Fibroblast of lung (primary cell): ENCODE measurements at regions not wholly inside any gene's neighbourhood (a gene's known extent, or its start where the extent isn't known, plus 50 kb on each side); places are given as distances from the start of the nearest gene placed in this dataset.

ENCODE experiments used
- DNase-seq, 2 donors: peaks; one replicate each; pipeline versions ENCODE4 v3.0.0 to v3.0.0-alpha.2; 2010; ENCODE audit warnings: low read depth in 2 of 2
- H2AFZ ChIP-seq: 2 replicates; pipeline ENCODE4 v1.5.1; 2012; ENCODE audit warnings: low read length, control low read depth, inconsistent platforms
- H3K27ac ChIP-seq: 2 replicates; pipeline ENCODE4 v1.5.1; 2011; ENCODE audit warnings: low read length, control low read depth; ENCODE audit not compliant: insufficient read depth
- H3K27me3 ChIP-seq: 2 replicates; pipeline ENCODE4 v1.5.1; 2011; ENCODE audit warnings: mild to moderate bottlenecking, low read length; ENCODE audit not compliant: control insufficient read depth, insufficient read depth
- H3K36me3 ChIP-seq: 2 replicates; pipeline ENCODE4 v1.5.1; 2011; ENCODE audit warnings: low read length; ENCODE audit not compliant: control insufficient read depth, insufficient read depth
- H3K4me1 ChIP-seq: 2 replicates; pipeline ENCODE4 v1.5.1; 2011; ENCODE audit warnings: low read length; ENCODE audit not compliant: control insufficient read depth, insufficient read depth; ENCODE audit errors: extremely low read depth
- H3K4me2 ChIP-seq: 2 replicates; pipeline ENCODE4 v1.5.1; 2011; ENCODE audit warnings: low read length, control low read depth; ENCODE audit not compliant: insufficient read depth; ENCODE audit errors: extremely low read depth
- H3K4me3 ChIP-seq, 4 experiments: fragments of 200-600 bp in 1 of 4; sonication (generic) in 1 of 4; replicated peaks in 1 of 4; 2 replicates each; pipeline ENCODE4 v1.5.1; 2011 to 2016; ENCODE audit warnings: low read length in 4 of 4, low read depth in 3 of 4, mild to moderate bottlenecking in 3 of 4, control low read depth in 2 of 4, inconsistent platforms in 1 of 4, mixed read lengths in 1 of 4; ENCODE audit not compliant: insufficient read depth in 1 of 4; ENCODE audit errors: control extremely low read depth in 1 of 4
- H3K79me2 ChIP-seq: 2 replicates; pipeline ENCODE4 v1.5.1; 2012; ENCODE audit warnings: mild to moderate bottlenecking, low read length, inconsistent platforms; ENCODE audit not compliant: control insufficient read depth, insufficient read depth
- H3K9ac ChIP-seq: 2 replicates; pipeline ENCODE4 v1.5.1; 2011; ENCODE audit warnings: mild to moderate bottlenecking, low read length, control low read depth; ENCODE audit not compliant: insufficient read depth
- H3K9me3 ChIP-seq: 2 replicates; pipeline ENCODE4 v1.5.1; 2012; ENCODE audit warnings: low read depth, low read length; ENCODE audit not compliant: control insufficient read depth, insufficient read depth
- H4K20me1 ChIP-seq: 2 replicates; pipeline ENCODE4 v1.5.1; 2011; ENCODE audit warnings: low read length; ENCODE audit not compliant: control insufficient read depth, insufficient read depth; ENCODE audit errors: extremely low read depth
- EZH2 ChIP-seq: IDR thresholded peaks from 2 replicates; pipeline ENCODE4 v1.5.1; 2012; ENCODE audit warnings: low read length, control low read depth, mild to moderate bottlenecking; ENCODE audit errors: missing control alignments
- TF ChIP-seq, protein P1 (sequence below), 2 donors: IDR thresholded peaks in 1 of 2; conservative IDR thresholded peaks in 1 of 2; 1 replicate in 1 of 2; 2 replicates in 1 of 2; pipeline ENCODE4 v1.5.1; 2011 to 2012; ENCODE audit warnings: low read length in 2 of 2, control low read depth in 1 of 2, inconsistent platforms in 1 of 2, low read depth in 1 of 2, mild to moderate bottlenecking in 1 of 2

DNA sequence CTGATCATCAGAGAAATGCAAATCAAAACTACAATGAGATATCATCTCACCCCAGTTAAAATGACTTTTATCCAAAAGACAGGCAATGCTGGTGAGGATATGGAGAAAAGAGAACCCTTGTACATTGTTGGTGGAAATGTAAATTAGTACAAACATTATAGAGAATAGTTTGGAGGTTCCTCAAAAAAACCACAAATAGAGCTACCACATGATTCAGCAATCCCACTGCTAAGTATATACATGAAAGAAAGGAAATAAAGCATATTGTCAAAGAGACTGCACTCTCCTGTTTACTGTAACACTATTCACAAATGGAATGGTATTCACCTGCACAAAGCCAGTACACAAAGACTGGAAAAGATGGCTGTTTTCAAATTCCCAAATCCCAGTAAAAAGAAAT, 1233.7 kb downstream of the PCDH17 start:
- TF ChIP-seq EZH2 = no peak
- TF ChIP-seq, protein P1, sequence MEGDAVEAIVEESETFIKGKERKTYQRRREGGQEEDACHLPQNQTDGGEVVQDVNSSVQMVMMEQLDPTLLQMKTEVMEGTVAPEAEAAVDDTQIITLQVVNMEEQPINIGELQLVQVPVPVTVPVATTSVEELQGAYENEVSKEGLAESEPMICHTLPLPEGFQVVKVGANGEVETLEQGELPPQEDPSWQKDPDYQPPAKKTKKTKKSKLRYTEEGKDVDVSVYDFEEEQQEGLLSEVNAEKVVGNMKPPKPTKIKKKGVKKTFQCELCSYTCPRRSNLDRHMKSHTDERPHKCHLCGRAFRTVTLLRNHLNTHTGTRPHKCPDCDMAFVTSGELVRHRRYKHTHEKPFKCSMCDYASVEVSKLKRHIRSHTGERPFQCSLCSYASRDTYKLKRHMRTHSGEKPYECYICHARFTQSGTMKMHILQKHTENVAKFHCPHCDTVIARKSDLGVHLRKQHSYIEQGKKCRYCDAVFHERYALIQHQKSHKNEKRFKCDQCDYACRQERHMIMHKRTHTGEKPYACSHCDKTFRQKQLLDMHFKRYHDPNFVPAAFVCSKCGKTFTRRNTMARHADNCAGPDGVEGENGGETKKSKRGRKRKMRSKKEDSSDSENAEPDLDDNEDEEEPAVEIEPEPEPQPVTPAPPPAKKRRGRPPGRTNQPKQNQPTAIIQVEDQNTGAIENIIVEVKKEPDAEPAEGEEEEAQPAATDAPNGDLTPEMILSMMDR (conservative IDR thresholded peaks at IDR 0.05 in 1 of 2, IDR thresholded peaks at IDR 0.05 in 1 of 2; ENCODE audit: low read depth in 1 of 2, low read length in 2 of 2) = no peak
- no peak overlapping the region for H2AFZ ChIP-seq
- H3K4me1 ChIP-seq = no peaks in the 10 kb centered on the region
- no peak overlapping the region for H3K4me3 ChIP-seq
- no peaks in the 10 kb centered on the region for H3K36me3 ChIP-seq
- H4K20me1 ChIP-seq = no peaks in the 10 kb centered on the region
- H3K27ac ChIP-seq = no peak overlapping the region
- no peak for DNase-seq
- no peaks in the 10 kb centered on the region for H3K27me3 ChIP-seq
- no peaks in the 10 kb centered on the region for H3K9me3 ChIP-seq
- H3K9ac ChIP-seq = no peak overlapping the region
- no peak overlapping the region for H3K4me2 ChIP-seq
- no peaks in the 10 kb centered on the region for H3K79me2 ChIP-seq

DNA sequence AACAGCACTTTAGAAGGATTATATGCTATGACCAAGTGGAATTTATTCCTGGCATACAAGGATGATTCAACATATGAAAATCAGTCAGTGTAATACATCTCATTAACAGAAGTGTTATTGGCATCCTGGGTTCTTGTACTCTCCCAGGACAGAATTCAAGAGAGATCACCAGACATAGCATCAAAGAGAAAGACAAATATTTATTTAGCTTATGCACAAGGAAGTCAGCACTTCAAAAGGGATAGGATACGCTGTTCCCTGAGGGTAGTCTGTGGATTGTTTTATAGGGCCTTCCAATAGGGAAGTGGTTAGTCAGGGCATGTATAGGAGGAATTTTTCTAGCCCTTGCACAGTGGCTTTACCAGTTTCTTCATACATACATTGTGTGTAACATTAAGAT, 1238.0 kb downstream of the PCDH17 start:
- Histone ChIP-seq H3K27me3 (no peaks in the 10 kb centered on the region), H3K4me2 (no peak overlapping the region), H3K4me3 (no peak overlapping the region), H4K20me1 (no peaks in the 10 kb centered on the region), H3K9ac (no peak overlapping the region), H3K36me3 (no peaks in the 10 kb centered on the region), H3K4me1 (no peaks in the 10 kb centered on the region), H3K27ac (no peak overlapping the region), H3K9me3 (no peaks in the 10 kb centered on the region), H3K79me2 (no peaks in the 10 kb centered on the region), H2AFZ (no peak overlapping the region)
- TF ChIP-seq, protein P1 (conservative IDR thresholded peaks at IDR 0.05 in 1 of 2, IDR thresholded peaks at IDR 0.05 in 1 of 2; ENCODE audit: low read depth in 1 of 2, low read length in 2 of 2) = no peak
- TF ChIP-seq EZH2 = no peak
- no peak for DNase-seq

DNA sequence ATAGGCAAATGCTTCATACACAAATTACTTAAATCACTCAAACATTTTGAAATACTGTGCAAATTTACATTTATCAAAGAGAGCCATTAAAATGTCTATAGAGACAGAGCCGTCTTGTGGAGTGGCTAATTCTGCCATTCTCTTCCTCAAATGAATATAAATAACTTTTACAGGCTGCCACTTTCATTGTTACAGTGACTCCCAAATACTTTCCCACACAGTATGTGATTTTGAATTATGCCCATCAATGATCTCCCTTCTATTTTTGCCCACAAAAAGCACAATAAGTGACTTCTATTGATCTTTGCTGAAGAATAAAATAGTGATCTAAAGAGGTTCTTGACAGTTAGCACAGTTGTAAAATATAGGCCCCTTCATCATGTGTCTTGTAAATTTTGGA, 1244.9 kb downstream of the PCDH17 start:
- H3K79me2 ChIP-seq = no peaks in the 10 kb centered on the region
- H3K9ac ChIP-seq = no peak overlapping the region
- H3K4me3 ChIP-seq = no peak overlapping the region
- no peaks in the 10 kb centered on the region for H3K9me3 ChIP-seq
- no peak overlapping the region for H2AFZ ChIP-seq
- no peak for TF ChIP-seq EZH2
- TF ChIP-seq, protein P1 (conservative IDR thresholded peaks at IDR 0.05 in 1 of 2, IDR thresholded peaks at IDR 0.05 in 1 of 2; ENCODE audit: low read depth in 1 of 2, low read length in 2 of 2) = no peak
- H3K36me3 ChIP-seq = no peaks in the 10 kb centered on the region
- DNase-seq = no peak
- no peaks in the 10 kb centered on the region for H3K27me3 ChIP-seq
- no peaks in the 10 kb centered on the region for H4K20me1 ChIP-seq
- H3K4me1 ChIP-seq = no peaks in the 10 kb centered on the region
- H3K27ac ChIP-seq = no peak overlapping the region
- no peak overlapping the region for H3K4me2 ChIP-seq
